Stimulated activated CD4-positive, alpha-beta T cell treated with anti-CD3 and anti-CD28 coated beads, Interleukin-2, amount 100 ng/mL, for 24 hours (primary cell): ENCODE measurements at regions not wholly inside any gene's neighbourhood (a gene's known extent, or its start where the extent isn't known, plus 50 kb on each side); places are given as distances from the start of the nearest gene placed in this dataset.

Experiments used
- DNase-seq, 2 donors: peaks; one replicate each; pipeline ENCODE4 v3.0.0-alpha.2; 2020

GRCh38 chr20:22403632-22404361 lies 180.6 kb downstream of the FOXA2 start:
- no peak for DNase-seq

- no peak for DNase-seq
Observed at GRCh38 chr20:22403022-22403631, 181.2 kb downstream of the FOXA2 start.

GRCh38 chr20:22402550-22402949 lies 181.8 kb downstream of the FOXA2 start:
- DNase-seq = no peak

- DNase-seq = no peak
Observed at GRCh38 chr20:22400440-22400839, 183.9 kb downstream of the FOXA2 start.

GRCh38 chr20:22394583-22394982 lies 189.8 kb downstream of the FOXA2 start:
- DNase-seq = no peak

GRCh38 chr20:22390543-22390903 lies 193.8 kb downstream of the FOXA2 start:
- no peak for DNase-seq

- DNase-seq = no peak
Observed at GRCh38 chr20:22389836-22390542, 194.4 kb downstream of the FOXA2 start.

GRCh38 chr20:22387452-22387851 lies 196.9 kb downstream of the FOXA2 start:
- DNase-seq = no peak

GRCh38 chr20:22386306-22386623 lies 198.1 kb downstream of the FOXA2 start:
- no peak for DNase-seq

GRCh38 chr20:22385602-22386305 lies 198.6 kb downstream of the FOXA2 start:
- no peak for DNase-seq

GRCh38 chr20:22384978-22385377 lies 199.4 kb downstream of the FOXA2 start:
- DNase-seq = no peak

GRCh38 chr20:22383156-22383555 lies 201.2 kb downstream of the FOXA2 start:
- no peak for DNase-seq

- no peak for DNase-seq
Observed at GRCh38 chr20:22382742-22383141, 201.6 kb downstream of the FOXA2 start.

- no peak for DNase-seq
Observed at GRCh38 chr20:22381812-22382416, 202.5 kb downstream of the FOXA2 start.

- no peak for DNase-seq
Observed at GRCh38 chr20:22379472-22379871, 204.9 kb downstream of the FOXA2 start.

- DNase-seq = no peak
Observed at GRCh38 chr20:22374678-22375590, 209.4 kb downstream of the FOXA2 start.

GRCh38 chr20:22374066-22374465 lies 210.3 kb downstream of the FOXA2 start:
- DNase-seq = no peak

GRCh38 chr20:22373164-22373895 lies 211.0 kb downstream of the FOXA2 start:
- no peak for DNase-seq

GRCh38 chr20:22371843-22372242 lies 212.5 kb downstream of the FOXA2 start:
- no peak for DNase-seq

GRCh38 chr20:22370137-22370536 lies 214.2 kb downstream of the FOXA2 start:
- no peak for DNase-seq

- DNase-seq = no peak
Observed at GRCh38 chr20:22369100-22369499, 215.3 kb downstream of the FOXA2 start.
